Esophagus squamous epithelium (tissue), 5 donors: ENCODE measurements at regions not wholly inside any gene's neighbourhood (a gene's known extent, or its start where the extent isn't known, plus 50 kb on each side); places are given as distances from the start of the nearest gene placed in this dataset.

Experiments
- DNase-seq: peaks from one replicate; lab custom pipeline; 2025; lab: John Stamatoyannopoulos, UW
- H3K27ac ChIP-seq, 4 donors: fragments of 200-600 bp; sonication (generic); one replicate each; pipeline ENCODE4 v1.5.1; 2016 to 2019; ENCODE audit warnings: mild to moderate bottlenecking in 1 of 4
- H3K27me3 ChIP-seq, 4 donors: fragments of 200-600 bp; sonication (generic); 1 replicate in 3 of 4; 2 replicates in 1 of 4; pipeline versions ENCODE4 v1.5.1 to v1.6.0; 2017 to 2021; ENCODE audit warnings: antibody characterized with exemption in 1 of 4
- H3K36me3 ChIP-seq, 3 donors: fragments of 200-600 bp; sonication (generic); one replicate each; pipeline ENCODE4 v1.5.1; 2016 to 2019
- H3K4me1 ChIP-seq, 3 donors: fragments of 200-600 bp; sonication (generic); one replicate each; pipeline ENCODE4 v1.5.1; 2017 to 2019
- H3K4me3 ChIP-seq, 4 donors: fragments of 200-600 bp; sonication (generic); 1 replicate in 3 of 4; 2 replicates in 1 of 4; pipeline ENCODE4 v1.5.1; 2016 to 2019; ENCODE audit warnings: mild to moderate bottlenecking in 2 of 4, moderate library complexity in 1 of 4
- H3K9me3 ChIP-seq, 3 donors: fragments of 200-600 bp; sonication (generic); one replicate each; pipeline ENCODE4 v1.5.1; 2016 to 2019
- POLR2A ChIP-seq, 4 donors: fragments of 450-650 bp; IDR thresholded peaks; one replicate each; pipeline ENCODE4 v1.6.1; 2017; ENCODE audit warnings: antibody characterized with exemption in 4 of 4, mild to moderate bottlenecking in 4 of 4, moderate library complexity in 3 of 4
- WGBS, 2 donors: methylation state at CpG; one replicate each; pipeline ENCODE4 v1.1.5; 2018; 5-methylcytosine and 5-hydroxymethylcytosine counted together
- intact Hi-C: fragments of 100-400 bp; cut with DNase I; formaldehyde crosslinking; loops from one replicate; pipeline ENCODE4 v1.15.0; 2022
- TF ChIP-seq, protein P1 (sequence below), 6 experiments: fragments of 450-650 bp in 4 of 6; fragments of 200-600 bp in 2 of 6; sonication (generic) in 2 of 6; IDR thresholded peaks; one replicate each; pipeline ENCODE4 v1.5.1; 2016 to 2019; ENCODE audit warnings: antibody characterized with exemption in 6 of 6, mild to moderate bottlenecking in 4 of 6, moderate library complexity in 4 of 6
- donor health status: DM: yes; HTN: yes; CAD: no.

DNA sequence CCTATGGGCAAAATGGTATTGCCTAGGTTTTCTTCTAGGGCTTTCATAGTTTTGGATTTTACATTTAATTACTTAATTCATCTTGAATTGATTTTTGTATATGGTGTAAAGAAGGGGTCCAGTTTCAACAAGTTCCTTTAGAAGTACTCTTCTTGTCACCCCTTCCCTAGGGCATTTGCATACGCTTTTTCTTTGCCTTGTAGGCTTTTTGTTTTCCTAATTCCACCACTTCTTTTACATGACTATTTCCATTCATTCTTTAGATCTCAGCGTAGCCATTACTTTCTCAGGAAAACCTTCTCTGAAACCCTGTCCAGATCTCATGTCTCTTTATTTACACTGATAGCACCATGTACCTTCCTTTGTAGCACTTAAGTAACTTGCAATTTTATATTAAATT is 648.6 kb downstream of the XPNPEP1 start:
- TF ChIP-seq, protein P1, sequence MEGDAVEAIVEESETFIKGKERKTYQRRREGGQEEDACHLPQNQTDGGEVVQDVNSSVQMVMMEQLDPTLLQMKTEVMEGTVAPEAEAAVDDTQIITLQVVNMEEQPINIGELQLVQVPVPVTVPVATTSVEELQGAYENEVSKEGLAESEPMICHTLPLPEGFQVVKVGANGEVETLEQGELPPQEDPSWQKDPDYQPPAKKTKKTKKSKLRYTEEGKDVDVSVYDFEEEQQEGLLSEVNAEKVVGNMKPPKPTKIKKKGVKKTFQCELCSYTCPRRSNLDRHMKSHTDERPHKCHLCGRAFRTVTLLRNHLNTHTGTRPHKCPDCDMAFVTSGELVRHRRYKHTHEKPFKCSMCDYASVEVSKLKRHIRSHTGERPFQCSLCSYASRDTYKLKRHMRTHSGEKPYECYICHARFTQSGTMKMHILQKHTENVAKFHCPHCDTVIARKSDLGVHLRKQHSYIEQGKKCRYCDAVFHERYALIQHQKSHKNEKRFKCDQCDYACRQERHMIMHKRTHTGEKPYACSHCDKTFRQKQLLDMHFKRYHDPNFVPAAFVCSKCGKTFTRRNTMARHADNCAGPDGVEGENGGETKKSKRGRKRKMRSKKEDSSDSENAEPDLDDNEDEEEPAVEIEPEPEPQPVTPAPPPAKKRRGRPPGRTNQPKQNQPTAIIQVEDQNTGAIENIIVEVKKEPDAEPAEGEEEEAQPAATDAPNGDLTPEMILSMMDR (IDR thresholded peaks at IDR 0.05) = no peak
- TF ChIP-seq POLR2A (IDR thresholded peaks at IDR 0.05) = no peak
- Histone ChIP-seq H3K27me3 (no peaks in the 10 kb centered on the region), H3K4me3 (no peak overlapping the region), H3K4me1 (no peaks in the 10 kb centered on the region), H3K27ac (no peak overlapping the region), H3K36me3 (no peaks in the 10 kb centered on the region), H3K9me3 (no peaks in the 10 kb centered on the region)
- 57 to 71% methylated on average over 2 of the region's 2 CpGs for WGBS, 2 donors
- no peak for DNase-seq
- intact Hi-C loops = no loop called here

DNA sequence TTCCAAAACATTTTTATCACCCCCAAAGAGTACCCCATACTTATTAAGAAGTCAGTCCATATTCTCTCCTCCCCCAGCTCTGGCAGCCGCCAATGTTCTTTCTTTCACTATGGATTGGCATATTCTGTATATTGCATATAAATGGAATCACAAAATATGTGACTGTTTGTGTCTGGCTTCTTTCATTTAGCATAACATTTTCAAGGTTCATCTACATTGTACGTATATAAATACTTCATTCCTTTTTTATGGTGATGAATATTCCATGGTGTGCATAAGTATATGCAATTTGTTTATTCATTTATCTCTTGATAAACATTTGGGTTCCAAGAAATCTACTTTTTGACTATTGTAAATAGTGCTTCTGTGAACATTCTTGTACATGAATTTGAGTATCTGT is 653.1 kb downstream of the XPNPEP1 start:
- Histone ChIP-seq H3K4me1 (no peaks in the 10 kb centered on the region), H3K36me3 (no peaks in the 10 kb centered on the region), H3K4me3 (no peak overlapping the region), H3K27me3 (no peaks in the 10 kb centered on the region), H3K27ac (no peak overlapping the region), H3K9me3 (no peaks in the 10 kb centered on the region)
- DNase-seq = no peak
- no peak for TF ChIP-seq POLR2A (IDR thresholded peaks at IDR 0.05)
- TF ChIP-seq, protein P1 (IDR thresholded peaks at IDR 0.05) = no peak
- intact Hi-C loops = no loop called here
- WGBS, 2 donors = 75 to 81% methylated on average over 2 of the region's 2 CpGs

DNA sequence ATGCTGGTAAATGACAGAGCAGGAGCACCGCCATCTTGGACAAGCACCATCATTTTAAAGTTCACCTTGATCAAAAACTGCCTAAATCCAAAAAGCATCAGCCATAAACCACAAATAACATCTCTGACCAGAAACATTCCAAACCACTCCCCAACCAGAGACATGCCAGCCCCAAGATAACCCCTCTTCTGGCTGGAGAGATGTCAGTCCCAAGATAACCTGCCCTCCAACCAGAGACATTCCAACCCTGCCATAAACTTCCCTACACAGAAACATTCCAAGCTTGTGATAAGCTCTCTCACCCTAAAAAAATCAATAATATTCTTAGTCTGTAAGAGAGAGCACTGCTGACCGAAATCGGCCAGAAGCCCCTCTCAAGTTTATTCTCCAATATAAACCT is 659.3 kb downstream of the XPNPEP1 start:
- 84% methylated on average over 3 of the region's 3 CpGs for WGBS, 2 donors
- no peak for TF ChIP-seq POLR2A (IDR thresholded peaks at IDR 0.05)
- TF ChIP-seq, protein P1 (IDR thresholded peaks at IDR 0.05) = no peak
- Histone ChIP-seq H3K27ac (no peak overlapping the region), H3K9me3 (peaks cover 0 to 13% (median 3%) of the 10 kb centered on the region in 3 donors), H3K4me1 (no peaks in the 10 kb centered on the region), H3K27me3 (no peaks in the 10 kb centered on the region), H3K36me3 (no peaks in the 10 kb centered on the region), H3K4me3 (no peak overlapping the region)
- no peak for DNase-seq
- intact Hi-C loops = no loop called here

DNA sequence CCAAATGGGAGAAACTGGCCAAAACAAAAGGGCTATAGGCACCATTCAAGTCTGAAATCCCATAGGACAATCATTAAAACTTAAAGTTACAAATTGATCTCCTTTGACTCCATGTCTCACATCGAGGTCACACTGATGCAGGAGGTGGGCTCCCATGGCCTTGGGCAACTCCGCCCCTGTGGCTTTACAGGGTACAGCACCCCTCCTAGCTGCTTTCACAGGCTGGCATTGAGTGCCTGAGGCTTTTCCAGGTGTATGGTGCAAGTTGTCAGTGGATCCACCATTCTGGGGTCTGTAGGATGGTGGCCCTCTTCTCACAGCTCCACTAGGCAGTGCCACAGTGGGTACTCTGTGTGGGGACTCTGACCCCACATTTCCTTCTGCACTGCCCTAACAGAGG is 662.1 kb downstream of the XPNPEP1 start:
- Histone ChIP-seq H3K36me3 (no peaks in the 10 kb centered on the region), H3K4me3 (no peak overlapping the region), H3K4me1 (no peaks in the 10 kb centered on the region), H3K27ac (no peak overlapping the region), H3K9me3 (peaks cover 0 to 13% (median 3%) of the 10 kb centered on the region in 3 donors), H3K27me3 (no peaks in the 10 kb centered on the region)
- 38 to 67% methylated on average over 1 to 2 of the region's 2 CpGs for WGBS, 2 donors
- DNase-seq = no peak
- intact Hi-C loops = no loop called here
- no peak for TF ChIP-seq POLR2A (IDR thresholded peaks at IDR 0.05)
- TF ChIP-seq, protein P1 (IDR thresholded peaks at IDR 0.05) = no peak

DNA sequence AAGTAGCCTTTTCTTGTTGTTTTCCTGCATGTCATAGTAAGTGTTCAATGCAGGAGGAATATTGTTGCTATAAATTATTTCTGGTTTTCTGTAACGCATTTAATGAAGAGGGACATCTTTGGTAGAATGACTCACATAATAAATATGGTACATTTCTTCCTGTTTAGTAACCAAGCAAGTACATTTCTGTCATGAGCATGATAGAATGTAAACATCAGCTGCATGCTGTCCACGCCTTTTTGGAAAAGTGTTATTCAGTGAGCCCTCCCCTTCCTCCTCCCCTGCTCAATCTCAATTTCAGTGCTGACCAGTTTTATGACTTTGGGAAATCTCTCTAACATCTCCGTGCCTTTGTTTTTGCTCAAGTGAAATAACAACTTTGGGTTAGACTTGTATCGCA is 664.0 kb downstream of the XPNPEP1 start:
- Histone ChIP-seq H3K4me3 (no peak overlapping the region), H3K27me3 (no peaks in the 10 kb centered on the region), H3K27ac (no peak overlapping the region), H3K36me3 (no peaks in the 10 kb centered on the region), H3K9me3 (peaks cover 0 to 13% (median 3%) of the 10 kb centered on the region in 3 donors), H3K4me1 (no peaks in the 10 kb centered on the region)
- intact Hi-C loops = no loop called here
- DNase-seq = no peak
- TF ChIP-seq, protein P1 (IDR thresholded peaks at IDR 0.05) = no peak
- 59% methylated on average over 4 of the region's 4 CpGs for WGBS, 2 donors
